AG09309 (cell line): ENCODE measurements at regions not wholly inside any gene's neighbourhood (a gene's known extent, or its start where the extent isn't known, plus 50 kb on each side); places are given as distances from the start of the nearest gene placed in this dataset.
"Not testable (repeated sequence)": the region's sequence is repeated elsewhere in the genome, so short reads cannot be mapped to it uniquely, and the experiment has no call there.

ENCODE experiments used
- DNase-seq: peaks from one replicate; pipeline ENCODE4 v3.0.0-alpha.2; 2010; ENCODE audit warnings: low read depth
- H3K4me3 ChIP-seq: 2 replicates; pipeline ENCODE4 v1.5.1; 2011; ENCODE audit warnings: mild to moderate bottlenecking, low read depth, low read length, moderate library complexity; ENCODE audit not compliant: control insufficient read depth
- CTCF ChIP-seq: IDR thresholded peaks from 2 replicates; pipeline ENCODE4 v1.5.1; 2011; ENCODE audit warnings: mild to moderate bottlenecking, low read depth, low read length, inconsistent platforms; ENCODE audit not compliant: insufficient read depth, control insufficient read depth; ENCODE audit errors: missing control alignments

GRCh38 chr12:113534555-113534954 is 62.9 kb upstream of the LHX5 start:
- no peak overlapping the region for H3K4me3 ChIP-seq
- no peak for TF ChIP-seq CTCF
- DNase-seq = no peak

DNA sequence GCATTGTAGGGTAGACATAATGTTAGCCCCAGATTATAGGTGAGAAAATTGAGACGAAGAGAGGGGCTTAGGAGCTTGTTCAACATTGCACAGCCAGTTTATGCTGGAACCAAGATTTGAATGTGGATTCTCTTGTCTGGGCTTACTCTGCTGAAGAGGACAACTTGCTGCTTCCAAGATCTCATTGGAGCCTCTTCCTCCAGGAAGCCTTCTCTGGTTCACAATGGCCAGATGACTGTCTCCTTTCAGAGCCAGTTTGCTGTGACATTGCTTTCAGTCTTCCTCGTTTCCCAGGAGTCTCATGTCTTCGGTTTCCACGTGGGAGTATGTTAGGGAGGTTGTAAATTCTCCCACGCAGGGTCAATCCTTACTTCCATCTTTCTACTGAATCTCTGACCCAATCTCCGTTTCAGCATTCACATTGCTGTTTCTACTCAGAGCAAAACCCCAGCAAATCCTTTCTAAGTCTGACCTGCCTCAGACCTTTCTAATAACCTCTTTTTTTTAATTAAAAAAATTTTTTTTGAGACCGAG is 62.2 kb upstream of the LHX5 start:
- no peak for DNase-seq
- H3K4me3 ChIP-seq = no peak overlapping the region
- TF ChIP-seq CTCF = no peak

GRCh38 chr12:113532292-113532691 is 60.6 kb upstream of the LHX5 start:
- TF ChIP-seq CTCF = no peak
- DNase-seq = no peak
- no peak overlapping the region for H3K4me3 ChIP-seq

GRCh38 chr12:113531073-113531472 is 59.4 kb upstream of the LHX5 start:
- DNase-seq, H3K4me3 ChIP-seq: not testable (repeated sequence)

GRCh38 chr12:113528606-113529293 is 57.1 kb upstream of the LHX5 start:
- TF ChIP-seq CTCF = no peak
- H3K4me3 ChIP-seq = no peak overlapping the region
- no peak for DNase-seq

GRCh38 chr12:113525066-113525465 is 53.4 kb upstream of the LHX5 start:
- DNase-seq = no peak
- no peak for TF ChIP-seq CTCF
- H3K4me3 ChIP-seq = no peak overlapping the region

GRCh38 chr12:113524495-113524894 is 52.8 kb upstream of the LHX5 start:
- no peak for TF ChIP-seq CTCF
- DNase-seq = no peak
- no peak overlapping the region for H3K4me3 ChIP-seq
